ENCODE measurements at regions not wholly inside any gene's neighbourhood (a gene's known extent, or its start where the extent isn't known, plus 50 kb on each side); places are given as distances from the start of the nearest gene placed in this dataset.
A peak's percentile ranks its signal among the peaks of the same experiment; 100 is the strongest.
"Not testable (repeated sequence)": the region's sequence is repeated elsewhere in the genome, so short reads cannot be mapped to it uniquely, and the experiment has no call there.

GRCh38 chr4:148630051-148630450 lies 187.8 kb upstream of the NR3C2 start:
- no peak for DNase-seq

- DNase-seq, result no peak
Measured at GRCh38 chr4:148618856-148619255, 176.6 kb upstream of the NR3C2 start.

GRCh38 chr4:148608968-148609367 lies 166.8 kb upstream of the NR3C2 start:
- DNase-seq, result no peak

GRCh38 chr4:148598418-148599207 lies 156.4 kb upstream of the NR3C2 start:
- not testable (repeated sequence) for DNase-seq

- no peak for DNase-seq
Measured at GRCh38 chr4:148589182-148589581, 147.0 kb upstream of the NR3C2 start.

GRCh38 chr4:148575577-148575976 lies 133.4 kb upstream of the NR3C2 start:
- no peak for DNase-seq

- DNase-seq, result no peak
Measured at GRCh38 chr4:148574911-148575310, 132.7 kb upstream of the NR3C2 start.

GRCh38 chr4:148574502-148574901 lies 132.3 kb upstream of the NR3C2 start:
- DNase-seq, result no peak

- DNase-seq, result no peak
Measured at GRCh38 chr4:148574066-148574465, 131.9 kb upstream of the NR3C2 start.

GRCh38 chr4:148573296-148573695 lies 131.1 kb upstream of the NR3C2 start:
- no peak for DNase-seq

- no peak for DNase-seq
Measured at GRCh38 chr4:148565801-148566200, 123.6 kb upstream of the NR3C2 start.

GRCh38 chr4:148563684-148564083 lies 121.5 kb upstream of the NR3C2 start:
- DNase-seq, result no peak

GRCh38 chr4:148561467-148561866 lies 119.3 kb upstream of the NR3C2 start:
- DNase-seq, result no peak

- peak; percentile 2 for DNase-seq
Measured at GRCh38 chr4:148557793-148558192, 115.6 kb upstream of the NR3C2 start.

- no peak for DNase-seq
Measured at GRCh38 chr4:148550788-148551187, 108.6 kb upstream of the NR3C2 start.

GRCh38 chr4:148542922-148543623 lies 100.9 kb upstream of the NR3C2 start:
- no peak for DNase-seq

GRCh38 chr4:148540622-148541326 lies 98.6 kb upstream of the NR3C2 start:
- no peak for DNase-seq

GRCh38 chr4:148539387-148539786 lies 97.2 kb upstream of the NR3C2 start:
- DNase-seq, result no peak

GRCh38 chr4:148533851-148534250 lies 91.6 kb upstream of the NR3C2 start:
- not testable (repeated sequence) for DNase-seq

GRCh38 chr4:148530114-148530513 lies 87.9 kb upstream of the NR3C2 start:
- no peak for DNase-seq

GRCh38 chr4:148527571-148527970 lies 85.4 kb upstream of the NR3C2 start:
- no peak for DNase-seq

- no peak for DNase-seq
Measured at GRCh38 chr4:148522995-148523394, 80.8 kb upstream of the NR3C2 start.

GRCh38 chr4:148515248-148515647 lies 73.0 kb upstream of the NR3C2 start:
- DNase-seq, result no peak

GRCh38 chr4:148514581-148514980 lies 72.4 kb upstream of the NR3C2 start:
- no peak for DNase-seq
